Hematopoietic multipotent progenitor cell (in vitro differentiated cells): ENCODE measurements at regions not wholly inside any gene's neighbourhood (a gene's known extent, or its start where the extent isn't known, plus 50 kb on each side); places are given as distances from the start of the nearest gene placed in this dataset.
A peak's percentile ranks its signal among the peaks of the same experiment; 100 is the strongest.

Experiments used
- DNase-seq, 3 donors: peaks; one replicate each; pipeline ENCODE4 v3.0.0-alpha.2; 2011 to 2015; ENCODE audit warnings: low read depth in 2 of 3, low spot score in 2 of 3

GRCh38 chr13:78341032-78341431 lies 262.3 kb downstream of the POU4F1 start:
- DNase-seq, result no peak

GRCh38 chr13:78339927-78340326 lies 263.4 kb downstream of the POU4F1 start:
- DNase-seq, result no peak

GRCh38 chr13:78334059-78334458 lies 269.3 kb downstream of the POU4F1 start:
- no peak for DNase-seq

GRCh38 chr13:78326633-78327032 lies 276.7 kb downstream of the POU4F1 start:
- DNase-seq, result no peak

GRCh38 chr13:78325585-78325984 lies 277.8 kb downstream of the POU4F1 start:
- DNase-seq, result no peak

- no peak for DNase-seq
Observed at GRCh38 chr13:78323848-78324247, 279.5 kb downstream of the POU4F1 start.

GRCh38 chr13:78323040-78323439 lies 280.3 kb downstream of the POU4F1 start:
- DNase-seq, result no peak

GRCh38 chr13:78319101-78319627 lies 284.2 kb downstream of the POU4F1 start:
- DNase-seq, result no peak

- peak in 2 of 3 donors; percentile 4 to 14 for DNase-seq
Observed at GRCh38 chr13:78317030-78317429, 286.3 kb downstream of the POU4F1 start.

- no peak for DNase-seq
Observed at GRCh38 chr13:78309497-78310180, 293.7 kb downstream of the POU4F1 start.

- DNase-seq, result no peak
Observed at GRCh38 chr13:78306519-78307206, 296.7 kb downstream of the POU4F1 start.

- no peak for DNase-seq
Observed at GRCh38 chr13:78305171-78305570, 298.2 kb downstream of the POU4F1 start.

GRCh38 chr13:78299832-78300623 lies 303.3 kb downstream of the POU4F1 start:
- no peak for DNase-seq

GRCh38 chr13:78298657-78299056 lies 304.7 kb downstream of the POU4F1 start:
- DNase-seq, result no peak

GRCh38 chr13:78286748-78287147 lies 316.6 kb downstream of the POU4F1 start:
- no peak for DNase-seq

GRCh38 chr13:78265098-78265497 lies 338.3 kb downstream of the POU4F1 start:
- no peak for DNase-seq

- DNase-seq, result no peak
Observed at GRCh38 chr13:78258304-78258703, 339.7 kb upstream of the EDNRB start.

GRCh38 chr13:78256484-78256883 lies 337.9 kb upstream of the EDNRB start:
- no peak for DNase-seq

- no peak for DNase-seq
Observed at GRCh38 chr13:78254113-78254512, 335.5 kb upstream of the EDNRB start.

GRCh38 chr13:78247362-78247761 lies 328.7 kb upstream of the EDNRB start:
- no peak for DNase-seq

- peak in 2 of 3 donors; percentile 20 to 52 for DNase-seq
Observed at GRCh38 chr13:78241278-78241919, 322.8 kb upstream of the EDNRB start.
